GM21619 (cell line): ENCODE measurements at regions not wholly inside any gene's neighbourhood (a gene's known extent, or its start where the extent isn't known, plus 50 kb on each side); places are given as distances from the start of the nearest gene placed in this dataset.

ENCODE experiments used
- ATAC-seq: cut with Tn5 transposase; IDR thresholded peaks from one replicate; pipeline ENCODE4 v1.9.1; 2021; ENCODE audit not compliant: unreplicated experiment

DNA sequence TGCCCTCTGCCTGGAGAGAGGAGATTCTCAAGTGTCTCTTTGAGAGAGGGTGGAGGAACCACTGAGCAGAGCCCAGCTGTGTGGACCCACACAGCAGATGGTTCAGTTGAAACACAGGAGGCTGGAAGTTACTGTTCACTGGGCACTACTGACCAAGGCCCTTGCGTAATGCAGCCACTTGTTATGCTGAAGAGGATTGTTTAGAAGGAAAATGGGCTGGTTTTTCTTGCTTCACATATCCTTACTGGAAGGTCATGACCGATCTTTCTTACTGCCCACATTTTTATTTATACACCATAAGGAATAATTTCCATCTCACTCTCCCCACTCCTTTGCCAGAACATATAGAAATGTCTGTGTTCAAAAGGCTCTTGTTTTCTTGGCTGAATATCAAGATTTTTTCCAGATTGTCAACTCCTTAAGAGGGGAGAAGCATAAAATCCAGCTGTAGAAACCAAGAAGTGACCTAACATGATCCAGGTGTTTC lies 375.1 kb upstream of the DDHD1 start:
- ATAC-seq = no peak

GRCh38 chr14:53526200-53526599 lies 373.1 kb upstream of the DDHD1 start:
- no peak for ATAC-seq

DNA sequence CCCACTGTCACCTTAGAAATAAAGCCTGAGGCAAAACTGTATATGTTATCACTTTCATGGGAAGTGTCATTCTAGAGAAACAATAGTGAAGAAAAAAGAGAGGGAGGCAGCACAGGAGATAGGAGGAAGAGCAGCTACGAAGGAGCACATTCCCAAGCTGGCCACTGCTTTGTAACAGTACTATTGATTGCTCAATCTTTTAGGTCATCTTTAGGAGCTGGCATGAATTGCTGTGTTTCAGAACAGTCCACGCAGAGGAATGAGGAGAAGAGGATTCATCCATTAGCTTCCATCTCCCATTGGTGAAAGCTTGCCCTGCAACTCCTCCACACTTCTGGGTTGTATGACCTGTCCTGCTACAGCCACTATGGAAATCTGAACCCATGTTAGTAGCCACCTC lies 372.5 kb upstream of the DDHD1 start:
- ATAC-seq = no peak

- no peak for ATAC-seq
These were observed 371.3 kb upstream of the DDHD1 start for GRCh38 chr14:53524391-53524790.

- ATAC-seq = no peak
These were observed 370.1 kb upstream of the DDHD1 start for GRCh38 chr14:53523226-53523625.

DNA sequence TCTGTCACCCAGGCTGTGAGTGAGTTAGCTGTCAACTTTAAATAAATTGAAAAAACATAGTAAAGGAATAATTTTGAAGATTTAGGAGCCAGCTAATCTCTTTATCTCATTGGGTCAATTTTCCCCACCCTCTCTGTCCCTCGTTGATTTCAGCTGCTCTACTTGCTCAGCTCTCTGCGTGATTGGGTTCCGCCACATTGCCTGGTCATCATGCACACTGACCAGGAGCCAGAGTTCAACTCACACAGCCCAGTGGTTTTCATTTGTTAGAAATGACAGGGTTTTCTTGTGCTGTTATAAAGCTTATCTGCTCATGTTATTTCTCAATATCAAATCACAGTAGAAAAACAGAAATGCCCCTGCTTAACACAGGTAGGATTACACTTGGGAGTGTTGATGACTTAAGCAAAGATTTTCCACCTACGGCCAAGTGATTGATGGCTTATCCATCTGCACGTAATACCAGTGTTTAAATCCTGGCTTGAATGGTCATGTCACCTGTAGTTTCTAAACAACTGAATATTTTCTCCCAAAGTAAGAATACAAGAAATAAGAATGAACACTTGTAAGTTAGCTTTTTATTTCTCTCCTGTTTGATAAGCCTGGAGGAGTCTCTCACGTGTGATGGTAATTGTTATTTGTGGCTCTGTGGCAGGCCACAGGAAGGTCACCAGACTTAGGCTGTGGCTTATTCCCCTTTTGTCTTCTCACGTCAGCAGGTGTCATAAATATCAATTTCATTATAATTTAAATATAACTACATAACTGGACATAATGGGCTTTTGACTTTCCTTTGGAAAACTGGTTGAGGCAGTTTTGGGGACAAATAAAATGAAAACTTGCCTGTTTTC lies 367.2 kb upstream of the DDHD1 start:
- ATAC-seq = no peak

DNA sequence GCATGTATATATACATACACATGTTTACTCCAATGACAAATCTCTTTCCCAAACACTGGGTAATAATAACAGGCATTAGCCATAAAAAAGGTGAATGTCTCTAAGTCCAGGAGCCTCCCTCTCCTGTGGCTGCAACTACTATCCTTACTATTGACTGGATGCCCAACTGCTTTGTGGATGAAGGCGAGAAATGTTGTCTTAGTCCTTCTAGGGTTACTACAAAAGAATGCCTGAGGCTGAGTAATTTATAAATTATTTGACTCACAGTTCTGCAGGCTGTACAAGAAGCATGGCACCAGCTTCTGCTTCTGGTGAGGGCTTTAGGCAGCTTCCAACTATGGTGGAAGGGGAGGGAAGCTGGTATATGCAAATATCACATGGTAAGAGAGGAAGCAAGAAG lies 366.0 kb upstream of the DDHD1 start:
- no peak for ATAC-seq

DNA sequence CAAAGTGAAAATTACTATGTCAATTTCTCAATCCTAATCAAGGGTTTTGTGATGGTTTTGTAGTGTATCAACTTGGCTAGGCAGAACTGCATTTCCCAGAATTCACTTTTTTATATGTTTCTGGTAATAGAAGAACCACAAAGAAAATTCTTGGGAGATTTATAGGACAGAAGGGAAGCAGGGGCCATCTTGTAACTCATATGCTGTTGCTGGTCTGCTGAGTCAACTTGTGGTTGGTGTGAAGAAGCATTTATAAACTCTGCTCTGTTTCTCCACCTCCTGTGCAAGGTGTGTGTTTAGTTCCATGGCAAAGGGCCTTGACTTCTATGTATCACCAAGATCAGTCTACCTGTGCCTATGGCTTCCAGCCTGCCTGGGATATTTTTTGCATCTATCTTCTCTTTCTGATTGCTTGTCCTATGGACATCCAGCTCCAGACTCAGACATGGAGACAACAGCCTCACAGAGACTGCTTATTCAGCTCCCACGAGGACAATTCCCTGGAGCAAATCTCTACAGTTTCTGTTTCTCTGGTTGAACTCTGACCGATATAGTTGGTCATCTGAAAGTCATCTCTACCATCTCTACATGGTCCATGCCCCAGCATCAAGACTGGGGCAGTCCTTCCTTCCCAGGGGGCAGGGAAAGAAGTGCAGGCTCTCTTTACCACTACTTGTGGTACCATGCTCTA lies 364.3 kb upstream of the DDHD1 start:
- no peak for ATAC-seq

GRCh38 chr14:53516261-53516774 lies 363.2 kb upstream of the DDHD1 start:
- no peak for ATAC-seq

DNA sequence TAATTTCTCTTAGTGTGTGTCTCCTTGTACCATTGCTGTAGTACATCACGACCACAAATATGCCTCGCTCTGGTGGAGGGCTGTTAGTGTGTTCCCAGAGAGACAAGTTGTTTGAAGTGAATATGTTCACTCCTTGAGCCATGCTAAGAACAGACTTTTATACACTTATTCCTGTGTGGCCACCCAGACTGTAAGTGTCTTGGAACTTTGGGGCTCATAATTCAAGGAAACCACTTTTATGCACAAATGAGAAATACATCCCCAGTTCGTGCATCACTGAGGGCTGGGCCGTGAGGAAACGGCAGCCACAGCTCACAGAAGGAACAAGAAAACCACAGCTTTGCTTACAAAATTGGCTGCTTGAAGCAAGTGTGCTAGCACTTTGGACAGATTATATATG lies 362.2 kb upstream of the DDHD1 start:
- ATAC-seq = no peak

- no peak for ATAC-seq
These were observed 361.1 kb upstream of the DDHD1 start for GRCh38 chr14:53514197-53514596.

GRCh38 chr14:53510281-53510912 lies 357.3 kb upstream of the DDHD1 start:
- ATAC-seq = no peak

DNA sequence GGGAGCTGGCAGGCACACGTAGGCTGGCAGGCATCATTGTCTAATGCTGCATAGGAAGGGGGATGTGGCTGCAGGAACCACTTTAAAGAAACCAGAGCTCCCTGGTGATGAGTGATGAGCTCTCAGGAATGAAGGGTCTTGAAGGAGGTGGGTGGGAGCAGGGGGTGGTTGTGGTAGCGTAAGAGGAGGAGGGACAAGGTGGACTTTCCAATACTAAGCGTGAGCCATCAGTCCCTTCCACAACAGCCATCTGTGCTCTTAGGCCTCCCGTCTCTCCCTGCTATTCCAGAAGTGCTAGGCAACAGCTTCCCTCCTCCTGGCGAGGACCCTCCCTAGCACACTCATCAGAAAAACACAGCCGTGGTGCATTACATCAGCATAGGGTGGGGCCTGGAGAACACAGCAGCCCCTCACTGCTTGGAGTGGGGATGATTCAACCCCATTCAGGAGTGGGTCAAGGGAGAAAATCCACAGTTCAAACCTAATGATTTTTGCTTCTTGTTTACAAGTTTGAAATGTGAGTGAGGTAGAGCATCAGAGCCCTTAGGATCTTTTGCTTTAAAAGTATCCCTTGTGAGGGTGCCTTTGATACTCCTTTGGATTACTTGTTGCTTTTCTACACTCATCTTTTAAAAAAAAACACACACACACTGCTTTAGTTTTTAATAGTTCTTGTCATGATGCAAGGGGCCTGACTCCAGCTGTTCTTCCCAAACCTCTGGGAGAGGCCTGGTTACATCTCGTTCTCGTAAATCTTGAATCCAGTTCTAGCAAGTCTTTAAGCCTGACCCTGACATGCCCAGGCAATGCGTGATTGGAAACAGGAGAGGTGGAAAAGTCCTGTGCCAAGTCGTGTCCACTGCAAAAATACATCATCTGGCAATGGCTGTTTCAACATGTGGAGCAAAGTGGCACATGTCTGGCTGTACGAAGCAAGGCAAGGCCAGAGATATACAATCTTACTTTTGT lies 356.4 kb upstream of the DDHD1 start:
- no peak for ATAC-seq

DNA sequence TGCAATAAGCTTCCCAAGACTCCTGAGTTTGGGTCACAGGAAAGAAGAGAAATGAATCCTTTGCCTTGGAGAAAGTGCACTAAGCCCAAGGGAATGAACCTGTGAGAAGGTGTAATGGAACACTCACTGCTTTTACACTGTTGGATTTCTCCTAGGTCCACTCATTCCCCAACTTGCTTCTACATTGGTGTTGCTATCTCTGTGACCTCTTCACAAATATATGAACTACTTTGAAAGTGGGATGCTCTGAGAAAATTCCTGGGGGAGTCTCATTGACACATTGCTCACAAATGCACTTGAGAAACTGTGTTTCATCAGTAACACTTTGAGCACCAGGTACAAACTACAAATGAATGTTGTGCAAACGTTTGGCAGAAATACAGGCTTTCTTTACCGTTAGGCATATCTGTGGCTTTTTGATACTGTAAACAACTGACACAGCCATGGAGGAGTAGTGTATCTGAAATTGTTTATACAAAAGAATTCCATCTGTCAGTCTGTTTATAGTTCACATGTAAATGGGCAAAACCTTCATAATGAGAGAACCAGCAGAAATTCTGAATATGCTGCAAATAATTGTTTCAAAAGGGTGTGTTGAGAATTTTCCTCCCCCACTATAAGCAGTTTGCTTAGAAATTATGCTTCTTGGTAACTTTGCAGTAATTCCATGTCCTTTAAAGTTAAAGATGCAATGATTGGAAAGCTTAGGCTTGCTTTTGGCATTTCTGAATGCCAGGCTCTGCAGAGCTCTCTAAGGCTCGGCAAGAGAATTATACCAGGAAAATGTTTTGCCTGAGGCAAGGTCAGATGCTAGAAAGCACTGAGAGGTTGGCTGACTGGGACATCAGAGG lies 348.5 kb upstream of the DDHD1 start:
- no peak for ATAC-seq

- ATAC-seq = no peak
These were observed 347.1 kb upstream of the DDHD1 start for GRCh38 chr14:53500191-53500590.

GRCh38 chr14:53496668-53497067 lies 343.5 kb upstream of the DDHD1 start:
- ATAC-seq = no peak

DNA sequence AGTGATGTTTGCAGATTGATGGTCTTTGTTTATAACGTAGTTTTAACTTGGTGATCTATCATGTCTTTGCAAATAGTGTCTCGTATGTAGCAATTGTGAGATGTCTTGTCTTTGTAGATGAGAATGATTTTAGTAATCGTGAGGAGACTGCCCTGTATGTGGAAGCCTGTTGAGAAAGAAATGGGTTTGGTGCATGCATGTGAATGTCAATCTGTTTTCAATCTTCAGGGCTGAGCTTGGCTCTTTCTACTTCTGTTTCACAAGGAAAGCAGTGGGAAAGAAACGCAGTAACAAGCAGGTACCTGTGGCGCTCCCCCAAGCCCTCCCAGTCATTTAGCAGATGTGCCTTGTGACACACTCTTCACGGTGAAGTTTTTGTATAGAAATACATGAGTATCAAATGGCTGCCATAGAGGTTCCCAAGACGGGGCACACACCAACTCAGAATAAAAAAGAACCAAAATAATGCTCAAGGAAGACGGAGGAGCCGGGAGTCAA lies 342.8 kb upstream of the DDHD1 start:
- no peak for ATAC-seq

DNA sequence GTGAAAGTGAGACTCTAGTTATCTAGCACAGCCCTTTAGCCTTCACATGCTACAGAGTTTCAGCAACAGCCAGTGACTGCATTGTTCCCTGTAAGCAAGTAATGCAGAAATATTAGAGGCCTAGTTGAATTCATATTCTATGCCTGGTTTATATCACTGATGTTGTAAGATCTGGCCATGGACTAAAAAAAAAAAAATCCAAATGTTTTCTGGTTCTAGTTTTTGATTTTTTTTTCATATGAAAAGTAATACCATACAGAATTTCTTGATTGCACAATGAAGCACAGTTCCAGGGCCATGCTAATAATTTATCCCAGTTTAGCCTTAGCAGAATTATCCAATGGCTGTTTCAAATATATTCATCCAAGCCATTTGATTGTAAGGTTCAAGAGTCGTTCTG lies 341.5 kb upstream of the DDHD1 start:
- ATAC-seq = no peak

DNA sequence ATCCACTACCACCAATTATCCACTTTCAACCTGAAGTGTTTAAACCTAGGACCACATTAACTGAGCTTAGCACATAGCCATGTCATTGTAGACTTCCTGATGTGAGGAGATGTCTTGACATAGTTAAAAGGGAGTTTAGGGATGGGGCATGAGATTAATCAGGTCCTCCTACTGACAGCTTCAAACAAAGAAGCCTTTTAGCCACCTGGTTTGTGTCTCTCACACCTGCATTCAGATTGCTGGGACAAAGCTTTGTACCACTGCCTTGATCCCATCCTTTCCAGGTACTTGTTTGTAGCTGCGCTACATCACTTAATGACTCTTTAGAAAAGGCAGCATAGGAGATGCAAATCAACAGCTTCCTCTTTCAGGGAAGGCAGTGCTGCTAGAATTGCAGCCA lies 340.7 kb upstream of the DDHD1 start:
- no peak for ATAC-seq
